ENCODE measurements at regions not wholly inside any gene's neighbourhood (a gene's known extent, or its start where the extent isn't known, plus 50 kb on each side); places are given as distances from the start of the nearest gene placed in this dataset.

DNA sequence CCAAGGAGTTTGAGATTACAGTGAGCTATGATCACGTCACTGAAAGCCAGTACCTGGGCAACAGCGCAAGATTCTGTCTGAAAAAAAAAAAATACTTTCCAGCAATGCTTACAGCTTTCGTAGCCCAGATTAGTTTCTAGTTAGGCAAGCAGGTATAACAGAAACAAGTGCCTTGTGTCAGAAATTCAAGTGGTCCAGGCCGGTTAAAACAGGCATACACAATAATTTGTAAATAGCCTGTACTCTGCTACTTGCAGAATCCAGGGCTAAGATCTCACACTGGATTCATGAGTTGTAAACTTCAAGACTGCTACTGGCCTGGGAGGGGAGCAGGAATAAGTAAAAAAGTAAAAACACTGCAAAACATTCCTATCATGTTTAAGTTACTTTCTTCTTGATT, 512.9 kb downstream of the IPMK start:
- TF ChIP-seq, protein P1, sequence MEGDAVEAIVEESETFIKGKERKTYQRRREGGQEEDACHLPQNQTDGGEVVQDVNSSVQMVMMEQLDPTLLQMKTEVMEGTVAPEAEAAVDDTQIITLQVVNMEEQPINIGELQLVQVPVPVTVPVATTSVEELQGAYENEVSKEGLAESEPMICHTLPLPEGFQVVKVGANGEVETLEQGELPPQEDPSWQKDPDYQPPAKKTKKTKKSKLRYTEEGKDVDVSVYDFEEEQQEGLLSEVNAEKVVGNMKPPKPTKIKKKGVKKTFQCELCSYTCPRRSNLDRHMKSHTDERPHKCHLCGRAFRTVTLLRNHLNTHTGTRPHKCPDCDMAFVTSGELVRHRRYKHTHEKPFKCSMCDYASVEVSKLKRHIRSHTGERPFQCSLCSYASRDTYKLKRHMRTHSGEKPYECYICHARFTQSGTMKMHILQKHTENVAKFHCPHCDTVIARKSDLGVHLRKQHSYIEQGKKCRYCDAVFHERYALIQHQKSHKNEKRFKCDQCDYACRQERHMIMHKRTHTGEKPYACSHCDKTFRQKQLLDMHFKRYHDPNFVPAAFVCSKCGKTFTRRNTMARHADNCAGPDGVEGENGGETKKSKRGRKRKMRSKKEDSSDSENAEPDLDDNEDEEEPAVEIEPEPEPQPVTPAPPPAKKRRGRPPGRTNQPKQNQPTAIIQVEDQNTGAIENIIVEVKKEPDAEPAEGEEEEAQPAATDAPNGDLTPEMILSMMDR (IDR thresholded peaks at IDR 0.05) = no peak
- TF ChIP-seq ZFX (IDR thresholded peaks at IDR 0.05; ENCODE audit: borderline replicate concordance) = no peak

Data from 22Rv1 (cell line).